Activated T-helper 1 cell treated with anti-CD3 and anti-CD28 coated beads, Interleukin-12 subunit alpha, Interleukin-12 subunit beta, Interleukin-2, Interleukin-4 antibody, amounts not matched to agents 30 ng/mL and 10 ng/mL and 1 ng/mL, durations not matched to agents 14 hours and 24 hours and 36 hours (primary cell): ENCODE measurements at regions not wholly inside any gene's neighbourhood (a gene's known extent, or its start where the extent isn't known, plus 50 kb on each side); places are given as distances from the start of the nearest gene placed in this dataset.
"Not testable (repeated sequence)": the region's sequence is repeated elsewhere in the genome, so short reads cannot be mapped to it uniquely, and the experiment has no call there.

Experiments used
- DNase-seq: peaks from one replicate; pipeline ENCODE4 v3.0.0; 2021; ENCODE audit warnings: low spot score
- H3K27ac Mint-ChIP-seq: one replicate; pipeline ENCODE4 v1.8.0; 2021; ENCODE audit warnings: mild to moderate bottlenecking, mixed read lengths
- H3K27me3 Mint-ChIP-seq: one replicate; pipeline ENCODE4 v1.8.0; 2022; ENCODE audit warnings: mild to moderate bottlenecking, moderate library complexity, mixed read lengths; ENCODE audit not compliant: insufficient read depth
- H3K36me3 Mint-ChIP-seq: one replicate; pipeline ENCODE4 v1.8.0; 2021; ENCODE audit warnings: low read depth, mixed read lengths
- H3K4me1 Mint-ChIP-seq: one replicate; pipeline ENCODE4 v1.8.0; 2021; ENCODE audit warnings: low read depth, mixed read lengths
- H3K4me3 Mint-ChIP-seq: one replicate; pipeline ENCODE4 v1.8.0; 2021; ENCODE audit warnings: mild to moderate bottlenecking, moderate library complexity, mixed read lengths
- H3K9me3 Mint-ChIP-seq: one replicate; pipeline ENCODE4 v1.8.0; 2021; ENCODE audit warnings: mixed read lengths
- intact Hi-C: fragments of 100-400 bp; cut with micrococcal nuclease; formaldehyde crosslinking; loops from one replicate; pipeline ENCODE4 v1.15.1; 2024

DNA sequence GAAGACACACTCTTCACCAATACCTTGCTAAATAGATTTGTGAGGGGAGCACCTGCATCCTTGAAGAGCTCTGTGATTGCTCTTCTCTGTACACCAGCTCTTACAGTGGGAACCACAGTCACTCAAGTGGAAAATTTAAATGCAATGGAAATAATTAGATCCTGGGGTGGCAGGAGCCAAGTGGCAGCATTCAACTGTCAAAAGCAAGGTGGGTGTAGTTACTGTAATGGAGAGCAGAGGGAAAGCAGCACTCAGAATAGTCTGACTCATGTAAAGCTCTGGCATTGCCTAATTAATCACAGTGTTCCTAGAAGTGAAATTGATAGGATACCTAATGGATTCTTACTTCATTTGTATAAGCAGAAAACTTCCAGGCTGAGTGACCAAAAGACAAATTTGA is 245.8 kb downstream of the KCNE4 start:
- no peaks in the 10 kb centered on the region for H3K9me3 Mint-ChIP-seq
- no peaks in the 10 kb centered on the region for H3K36me3 Mint-ChIP-seq
- intact Hi-C loops: no loop called here
- H3K4me3 Mint-ChIP-seq: no peak overlapping the region
- DNase-seq: no peak
- no peaks in the 10 kb centered on the region for H3K27me3 Mint-ChIP-seq
- no peak overlapping the region for H3K27ac Mint-ChIP-seq
- no peaks in the 10 kb centered on the region for H3K4me1 Mint-ChIP-seq

DNA sequence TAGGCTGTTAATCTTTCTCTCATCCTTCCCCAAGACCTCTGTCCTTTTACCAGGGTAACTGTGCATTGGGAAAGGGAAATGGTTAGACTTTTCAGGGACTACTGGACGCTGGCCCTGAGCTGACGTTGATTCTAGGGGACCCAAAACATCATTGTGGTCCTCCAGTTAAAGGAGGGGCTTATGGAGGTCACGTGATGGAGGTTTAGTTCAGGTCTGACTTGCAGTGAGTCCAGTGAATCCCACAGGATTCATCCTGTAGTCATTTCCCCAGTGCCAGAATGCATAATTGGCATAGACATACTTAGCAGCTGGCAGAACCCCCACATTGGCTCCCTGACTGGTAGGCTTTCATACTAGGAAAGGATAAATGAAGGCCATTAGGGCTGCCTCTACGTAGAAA is 246.3 kb downstream of the KCNE4 start:
- H3K4me1 Mint-ChIP-seq, H3K27me3 Mint-ChIP-seq, H3K27ac Mint-ChIP-seq, H3K36me3 Mint-ChIP-seq, H3K9me3 Mint-ChIP-seq, DNase-seq, intact Hi-C loops, H3K4me3 Mint-ChIP-seq: not testable (repeated sequence)

DNA sequence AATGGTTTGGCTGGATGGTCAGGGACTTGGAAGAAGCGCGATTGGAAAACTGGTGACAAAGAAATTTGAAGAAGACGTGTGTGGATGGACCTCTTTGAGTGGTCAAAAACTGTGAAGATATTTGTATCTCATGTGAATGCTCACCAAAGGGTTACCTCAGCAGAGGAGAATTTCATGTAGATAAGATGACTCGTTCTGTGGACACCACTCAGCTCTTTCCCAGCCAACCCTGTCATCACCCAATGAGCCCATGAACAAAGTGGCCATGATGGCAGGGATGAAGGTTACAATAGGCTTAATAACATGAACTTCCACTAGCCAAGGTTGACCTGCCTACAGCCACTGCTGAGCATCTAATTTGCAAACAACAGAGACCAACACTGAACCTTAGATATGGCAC is 248.3 kb downstream of the KCNE4 start:
- Mint-ChIP-seq H3K27ac (no peak overlapping the region), H3K9me3 (no peaks in the 10 kb centered on the region), H3K36me3 (no peaks in the 10 kb centered on the region), H3K4me3 (no peak overlapping the region), H3K4me1 (no peaks in the 10 kb centered on the region), H3K27me3 (no peaks in the 10 kb centered on the region)
- intact Hi-C loops: no loop called here
- no peak for DNase-seq

DNA sequence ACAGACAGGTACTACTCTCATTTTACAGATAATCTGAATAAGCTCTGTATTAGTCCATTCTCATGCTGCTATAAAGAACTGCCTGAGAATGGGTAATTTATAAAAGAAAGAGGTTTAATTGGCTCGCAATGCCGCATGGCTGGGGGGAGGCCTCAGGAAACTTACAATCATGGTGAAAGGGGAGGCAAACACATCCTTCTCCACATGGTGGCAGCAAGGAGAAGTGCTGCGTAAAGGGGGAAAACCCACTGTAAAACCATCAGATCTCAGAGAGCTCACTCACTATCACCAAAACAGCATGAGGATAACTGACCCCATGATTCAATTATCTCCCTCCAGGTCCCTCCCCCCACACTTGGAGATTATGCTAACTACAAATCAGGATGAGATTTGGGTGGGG is 254.4 kb downstream of the KCNE4 start:
- intact Hi-C loops: no loop called here
- no peaks in the 10 kb centered on the region for H3K36me3 Mint-ChIP-seq

DNA sequence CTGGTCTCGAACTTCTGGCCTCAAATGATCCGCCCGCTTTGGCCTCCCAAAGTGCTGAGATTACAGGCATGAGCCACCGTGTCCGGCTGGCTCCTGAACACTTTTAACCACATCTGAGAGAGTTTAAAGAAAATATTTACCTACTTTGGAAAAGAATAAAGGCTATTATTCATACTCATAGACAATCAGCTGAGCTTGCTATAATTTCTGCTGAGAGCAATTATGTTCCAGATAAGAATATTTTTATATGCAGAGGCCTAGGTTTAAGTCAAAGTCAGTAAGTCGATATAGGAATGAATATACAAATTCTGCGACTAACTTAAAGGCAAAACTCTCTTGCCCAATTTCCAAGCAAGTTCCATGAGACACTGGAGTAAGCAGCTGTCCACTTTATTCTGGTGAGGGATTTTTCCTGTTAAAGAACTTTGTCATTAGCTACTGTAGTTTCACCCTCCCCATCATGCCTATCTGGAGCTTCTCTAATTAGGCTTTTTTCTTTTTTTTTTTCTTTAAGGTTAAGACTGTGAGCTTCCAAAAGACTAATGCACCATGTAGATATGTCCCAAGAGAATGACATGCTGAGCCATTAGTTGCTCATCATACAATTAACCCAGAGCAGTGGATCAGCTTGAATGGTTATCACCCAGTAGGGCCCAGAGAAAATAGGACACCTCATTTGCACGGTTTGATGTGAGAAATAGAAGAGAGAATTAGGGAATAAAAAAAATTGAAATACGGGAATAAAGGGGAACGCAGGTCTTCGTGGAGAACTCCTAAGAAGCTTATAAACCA is 260.1 kb downstream of the KCNE4 start:
- DNase-seq: no peak
- Mint-ChIP-seq H3K4me3 (no peak overlapping the region), H3K36me3 (no peaks in the 10 kb centered on the region), H3K27ac (no peak overlapping the region), H3K4me1 (no peaks in the 10 kb centered on the region), H3K27me3 (no peaks in the 10 kb centered on the region), H3K9me3 (no peaks in the 10 kb centered on the region)
- intact Hi-C loops: no loop called here

More for the DNA sequence above, 254.4 kb downstream of the KCNE4 start:
- Mint-ChIP-seq H3K27me3 (no peaks in the 10 kb centered on the region), H3K4me3 (no peak overlapping the region), H3K4me1 (no peaks in the 10 kb centered on the region), H3K9me3 (no peaks in the 10 kb centered on the region), H3K27ac (no peak overlapping the region)
- no peak for DNase-seq

DNA sequence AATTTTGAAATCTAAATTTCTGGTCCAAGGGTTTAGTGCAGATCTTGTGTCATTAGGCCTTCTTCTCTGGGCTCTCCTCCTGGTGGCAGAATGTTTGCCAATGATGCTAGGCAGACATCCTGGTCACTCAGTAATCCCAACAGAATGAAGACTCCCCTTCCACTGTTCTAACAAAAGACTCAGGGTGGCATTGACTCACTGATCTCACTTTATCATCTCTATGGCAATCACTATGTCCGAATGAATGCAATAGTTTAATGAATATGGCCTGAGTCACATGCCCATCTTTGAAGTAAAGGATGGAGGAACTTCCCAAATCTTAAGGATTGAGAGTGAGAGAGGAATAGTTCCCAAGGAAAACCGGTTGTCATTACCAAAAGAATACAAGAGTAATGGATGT is 261.1 kb downstream of the KCNE4 start:
- H3K4me3 Mint-ChIP-seq: no peak overlapping the region
- H3K27ac Mint-ChIP-seq: no peak overlapping the region
- H3K9me3 Mint-ChIP-seq: no peaks in the 10 kb centered on the region
- H3K27me3 Mint-ChIP-seq: no peaks in the 10 kb centered on the region
- DNase-seq: no peak
- H3K4me1 Mint-ChIP-seq: no peaks in the 10 kb centered on the region
- H3K36me3 Mint-ChIP-seq: no peaks in the 10 kb centered on the region
- intact Hi-C loops: no loop called here

DNA sequence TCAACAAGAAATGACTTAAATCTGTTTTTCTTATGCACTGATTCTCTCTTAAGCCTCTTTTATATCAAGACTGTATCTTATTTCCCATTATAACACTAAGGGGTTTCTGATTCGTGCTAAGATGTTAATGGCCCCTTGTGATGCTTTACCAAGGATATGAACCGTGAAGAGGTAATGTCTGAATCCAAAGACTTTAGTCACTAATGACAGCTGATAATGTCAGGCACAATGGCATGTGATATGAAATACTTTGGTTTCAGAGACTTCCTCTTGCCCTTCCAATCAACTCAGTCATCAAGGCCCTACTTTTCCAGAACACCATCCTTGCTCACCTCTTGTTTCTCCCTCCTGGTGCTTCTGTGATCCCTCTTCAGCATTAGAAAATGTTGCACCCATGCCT is 262.8 kb downstream of the KCNE4 start:
- H3K9me3 Mint-ChIP-seq: no peaks in the 10 kb centered on the region
- no peaks in the 10 kb centered on the region for H3K27me3 Mint-ChIP-seq
- intact Hi-C loops: no loop called here

DNA sequence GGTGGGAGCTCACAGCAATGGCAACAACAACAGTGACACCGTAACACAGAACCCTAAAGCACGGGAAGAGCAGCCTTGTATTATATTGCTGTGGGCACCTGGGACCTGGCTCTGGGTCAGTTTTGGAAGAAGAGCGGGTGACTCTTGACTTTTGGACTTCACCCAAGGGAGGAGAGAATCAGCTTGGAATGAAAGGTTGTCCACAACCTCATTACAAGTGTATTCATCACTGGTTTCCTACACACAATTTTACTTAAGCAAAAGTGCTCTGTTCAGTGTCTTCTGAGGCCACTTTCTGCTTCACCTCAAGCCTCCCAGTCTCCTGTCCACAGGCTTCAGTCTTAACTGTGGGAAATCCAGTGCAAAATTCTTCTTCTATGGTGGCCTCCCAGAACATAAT is 263.8 kb downstream of the KCNE4 start:
- DNase-seq: no peak
- Mint-ChIP-seq H3K9me3 (no peaks in the 10 kb centered on the region), H3K27ac (no peak overlapping the region), H3K4me3 (no peak overlapping the region), H3K27me3 (no peaks in the 10 kb centered on the region), H3K36me3 (no peaks in the 10 kb centered on the region), H3K4me1 (no peaks in the 10 kb centered on the region)
- intact Hi-C loops: no loop called here

More for the DNA sequence above, 262.8 kb downstream of the KCNE4 start:
- no peaks in the 10 kb centered on the region for H3K36me3 Mint-ChIP-seq
- H3K4me1 Mint-ChIP-seq: no peaks in the 10 kb centered on the region
- DNase-seq: no peak
- no peak overlapping the region for H3K4me3 Mint-ChIP-seq
- H3K27ac Mint-ChIP-seq: no peak overlapping the region

DNA sequence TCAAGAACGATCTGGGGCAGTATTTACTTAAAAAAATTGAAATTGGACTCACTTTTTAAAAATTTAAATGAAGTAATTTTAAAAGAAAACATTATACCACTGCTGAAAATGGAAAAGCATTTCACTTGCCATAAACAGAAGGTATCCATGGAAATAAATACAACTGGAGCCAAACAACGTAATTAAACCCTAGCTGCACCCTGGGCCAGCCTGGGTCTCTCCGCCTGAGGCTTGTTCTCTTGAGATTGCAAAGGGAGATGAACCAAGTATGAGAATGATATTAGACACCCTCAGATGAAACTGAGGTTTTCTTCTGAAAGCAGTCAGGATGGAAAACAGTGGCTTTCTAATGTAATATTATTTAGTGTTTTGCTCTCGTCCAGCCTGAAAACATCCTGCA is 264.4 kb downstream of the KCNE4 start:
- H3K9me3 Mint-ChIP-seq: no peaks in the 10 kb centered on the region
- H3K27ac Mint-ChIP-seq: no peak overlapping the region
- H3K36me3 Mint-ChIP-seq: no peaks in the 10 kb centered on the region

DNA sequence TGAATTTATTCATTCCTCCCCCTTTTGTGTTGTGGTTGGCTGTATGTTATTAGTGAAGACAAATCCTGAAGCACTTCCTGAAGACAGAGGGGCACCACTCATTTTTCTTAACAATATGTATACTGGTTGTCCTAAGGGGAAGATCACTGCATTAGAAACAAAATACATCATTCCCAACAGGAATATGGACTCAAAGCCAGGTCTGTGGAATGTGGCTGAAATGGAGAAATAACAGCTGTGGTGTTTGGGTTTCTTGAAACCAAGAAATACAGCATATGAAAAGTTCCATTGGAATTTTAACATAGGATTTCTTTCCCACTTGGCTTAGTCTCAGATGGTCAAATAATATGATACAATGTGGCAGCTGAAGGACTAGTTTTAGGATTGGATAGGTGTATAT is 267.6 kb downstream of the KCNE4 start:
- H3K4me1 Mint-ChIP-seq: no peaks in the 10 kb centered on the region

More for the DNA sequence above, 264.4 kb downstream of the KCNE4 start:
- H3K4me1 Mint-ChIP-seq: no peaks in the 10 kb centered on the region
- H3K4me3 Mint-ChIP-seq: no peak overlapping the region
- intact Hi-C loops: no loop called here
- H3K27me3 Mint-ChIP-seq: no peaks in the 10 kb centered on the region
- no peak for DNase-seq

DNA sequence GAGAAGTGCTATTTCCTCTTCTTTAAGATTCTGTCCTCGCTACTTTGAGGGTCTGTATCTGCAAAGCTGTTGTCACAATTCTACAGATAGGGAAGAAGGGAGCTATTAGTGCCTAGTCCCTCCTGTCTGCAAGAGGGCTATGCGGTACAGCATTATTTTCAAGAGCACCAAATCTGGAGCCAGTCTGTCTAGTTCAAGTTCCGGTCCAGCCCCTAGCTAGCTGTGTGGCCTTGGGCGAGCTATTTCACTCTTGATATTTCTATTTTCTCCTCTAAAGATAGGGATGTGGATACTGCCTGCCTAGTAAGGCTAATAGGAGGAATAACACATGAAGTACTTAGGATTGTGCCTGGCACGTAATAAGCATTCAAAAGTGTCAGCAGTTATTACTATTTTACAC is 272.4 kb downstream of the KCNE4 start:
- intact Hi-C loops: no loop called here
- H3K27ac Mint-ChIP-seq: no peak overlapping the region
- no peaks in the 10 kb centered on the region for H3K9me3 Mint-ChIP-seq
- no peaks in the 10 kb centered on the region for H3K36me3 Mint-ChIP-seq
- H3K4me3 Mint-ChIP-seq: no peak overlapping the region
- H3K27me3 Mint-ChIP-seq: no peaks in the 10 kb centered on the region
- H3K4me1 Mint-ChIP-seq: no peaks in the 10 kb centered on the region
- DNase-seq: no peak

More for the DNA sequence above, 267.6 kb downstream of the KCNE4 start:
- Mint-ChIP-seq H3K9me3 (no peaks in the 10 kb centered on the region), H3K4me3 (no peak overlapping the region), H3K36me3 (no peaks in the 10 kb centered on the region), H3K27ac (no peak overlapping the region), H3K27me3 (no peaks in the 10 kb centered on the region)
- no peak for DNase-seq
- intact Hi-C loops: no loop called here

DNA sequence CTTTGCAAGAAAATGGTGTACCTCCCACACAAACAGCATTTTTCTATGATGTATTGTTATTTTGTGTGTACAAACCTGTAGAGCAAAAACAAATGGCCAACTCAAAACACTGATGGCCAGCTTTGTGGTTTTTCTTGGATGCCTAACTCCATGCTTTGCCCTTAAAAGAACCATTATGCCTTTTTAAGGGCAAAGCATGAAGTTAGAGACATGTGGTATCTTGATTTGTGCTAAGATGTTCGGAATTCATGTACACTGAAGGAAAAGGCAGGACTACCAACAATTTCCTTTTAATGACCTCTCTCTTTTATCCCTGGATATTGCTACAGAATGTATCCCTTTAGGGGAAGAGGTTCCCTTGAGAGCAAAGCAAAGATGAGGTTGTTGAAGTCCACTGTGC is 273.6 kb downstream of the SCG2 start:
- H3K9me3 Mint-ChIP-seq: no peaks in the 10 kb centered on the region
- no peaks in the 10 kb centered on the region for H3K4me1 Mint-ChIP-seq
- H3K36me3 Mint-ChIP-seq: no peaks in the 10 kb centered on the region
- no peaks in the 10 kb centered on the region for H3K27me3 Mint-ChIP-seq
- DNase-seq: no peak
- no peak overlapping the region for H3K4me3 Mint-ChIP-seq
- intact Hi-C loops: no loop called here
- no peak overlapping the region for H3K27ac Mint-ChIP-seq

DNA sequence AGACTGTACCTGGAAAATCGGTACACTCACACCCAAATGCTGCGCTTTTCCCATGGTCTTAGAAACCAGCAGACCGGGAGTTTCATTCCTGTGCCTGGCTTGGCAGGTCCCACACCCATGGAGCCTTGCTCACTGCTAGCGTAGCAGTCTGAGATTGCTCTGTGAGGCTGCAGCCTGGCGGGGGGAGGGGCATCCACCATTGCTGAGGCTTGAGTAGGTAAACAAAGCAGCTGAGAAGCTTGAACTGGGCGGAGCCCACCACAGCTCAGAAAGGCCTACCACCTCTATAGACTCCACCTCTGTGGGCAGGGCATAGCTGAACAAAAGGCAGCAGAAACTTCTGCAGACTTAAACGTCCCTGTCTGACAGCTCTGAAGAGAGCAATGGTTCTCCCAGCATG is 271.4 kb downstream of the SCG2 start:
- H3K36me3 Mint-ChIP-seq, H3K27ac Mint-ChIP-seq, H3K4me3 Mint-ChIP-seq, intact Hi-C loops, H3K4me1 Mint-ChIP-seq, DNase-seq, H3K27me3 Mint-ChIP-seq, H3K9me3 Mint-ChIP-seq: not testable (repeated sequence)

DNA sequence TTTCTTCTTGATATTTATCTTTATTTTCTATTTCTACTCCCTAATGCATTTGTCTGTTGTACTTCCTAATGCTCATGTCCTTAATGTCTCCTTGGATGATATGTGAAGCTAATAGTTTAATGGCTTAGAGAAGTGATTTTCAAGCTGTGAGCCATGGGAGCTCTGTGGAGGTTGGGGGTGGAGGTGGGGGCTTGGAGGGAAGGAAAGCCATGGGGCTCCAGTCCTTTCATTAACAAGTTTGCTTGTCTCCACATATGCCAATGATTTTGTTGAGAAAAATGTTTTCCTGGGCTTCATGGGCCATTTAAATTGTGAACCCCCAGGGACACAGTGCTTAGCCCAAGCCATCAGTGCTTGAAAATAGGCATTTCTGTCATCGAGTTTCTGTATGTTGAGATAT is 264.1 kb downstream of the SCG2 start:
- Mint-ChIP-seq H3K27ac (no peak overlapping the region), H3K4me3 (no peak overlapping the region), H3K9me3 (no peaks in the 10 kb centered on the region), H3K36me3 (no peaks in the 10 kb centered on the region), H3K4me1 (no peaks in the 10 kb centered on the region), H3K27me3 (no peaks in the 10 kb centered on the region)
- intact Hi-C loops: no loop called here
- DNase-seq: no peak
